Fibroblast of mammary gland (primary cell): ENCODE measurements at regions not wholly inside any gene's neighbourhood (a gene's known extent, or its start where the extent isn't known, plus 50 kb on each side); places are given as distances from the start of the nearest gene placed in this dataset.

Source experiments
- DNase-seq: peaks from one replicate; pipeline ENCODE4 v3.0.0-alpha.2; 2010; ENCODE audit warnings: low read depth
- H3K4me3 ChIP-seq: 2 replicates; pipeline ENCODE4 v1.5.1; 2011; ENCODE audit warnings: low read depth, mild to moderate bottlenecking, low read length, moderate library complexity; ENCODE audit not compliant: control insufficient read depth
- CTCF ChIP-seq: conservative IDR thresholded peaks from 2 replicates; pipeline ENCODE4 v1.5.1; 2011; ENCODE audit warnings: low read depth, low read length, inconsistent platforms; ENCODE audit not compliant: control insufficient read depth, insufficient read depth

DNA sequence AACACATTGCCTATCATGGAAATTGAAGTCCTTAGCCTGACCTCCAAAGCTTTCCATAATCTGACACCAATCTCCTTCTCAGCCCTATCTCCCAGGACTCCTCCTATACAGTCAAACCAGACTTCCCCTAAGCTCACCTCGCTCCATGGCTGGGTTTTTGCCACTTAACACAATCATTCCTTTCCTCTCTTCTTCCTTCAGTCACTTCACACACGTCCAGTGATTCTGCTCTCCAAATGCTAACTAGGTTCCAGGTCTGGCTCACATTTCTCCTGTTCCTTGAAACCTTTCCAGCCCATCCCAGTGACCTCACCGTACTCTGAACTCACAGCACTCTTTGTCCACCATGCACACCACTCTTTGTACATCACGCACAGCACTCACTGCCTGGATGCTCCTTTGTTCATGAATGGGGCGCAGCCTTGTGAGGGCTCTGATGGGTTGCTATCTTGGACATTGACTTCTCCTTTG lies 98.4 kb downstream of the GLUL start:
- TF ChIP-seq CTCF, result no peak
- peak; percentile 47 for DNase-seq
- no peak overlapping the region for H3K4me3 ChIP-seq

DNA sequence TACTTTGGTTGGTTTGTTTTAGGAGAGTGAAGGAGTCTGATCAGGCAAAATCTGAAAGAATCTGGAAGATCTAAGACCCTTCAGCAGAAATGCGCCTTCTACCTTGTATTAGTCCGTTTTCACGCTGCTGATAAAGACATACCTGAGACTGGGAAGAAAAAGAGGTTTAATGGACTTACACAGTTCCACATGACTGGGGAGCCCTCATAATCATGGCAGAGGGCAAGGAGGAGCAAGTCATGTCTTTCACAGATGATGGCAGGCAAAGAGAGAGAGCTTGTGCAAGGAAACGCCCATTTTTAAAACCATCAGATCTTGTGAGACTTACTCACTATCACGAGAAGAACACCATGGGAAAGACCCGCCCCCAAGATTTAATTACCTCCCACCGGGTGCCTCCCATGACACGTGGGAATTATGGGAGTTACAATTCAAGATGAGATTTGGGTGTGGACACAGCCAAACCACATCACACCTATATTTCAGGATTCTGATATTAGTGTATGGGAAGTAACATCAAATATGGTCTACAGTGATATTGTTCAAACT lies 99.3 kb downstream of the GLUL start:
- DNase-seq, result no peak
- no peak for TF ChIP-seq CTCF
- H3K4me3 ChIP-seq, result no peak overlapping the region

GRCh38 chr1:182291584-182292192 lies 99.9 kb downstream of the GLUL start:
- no peak overlapping the region for H3K4me3 ChIP-seq
- no peak for DNase-seq
- no peak for TF ChIP-seq CTCF

- H3K4me3 ChIP-seq, result no peak overlapping the region
- no peak for DNase-seq
- no peak for TF ChIP-seq CTCF
These were observed 102.6 kb downstream of the GLUL start for GRCh38 chr1:182288749-182289604.

DNA sequence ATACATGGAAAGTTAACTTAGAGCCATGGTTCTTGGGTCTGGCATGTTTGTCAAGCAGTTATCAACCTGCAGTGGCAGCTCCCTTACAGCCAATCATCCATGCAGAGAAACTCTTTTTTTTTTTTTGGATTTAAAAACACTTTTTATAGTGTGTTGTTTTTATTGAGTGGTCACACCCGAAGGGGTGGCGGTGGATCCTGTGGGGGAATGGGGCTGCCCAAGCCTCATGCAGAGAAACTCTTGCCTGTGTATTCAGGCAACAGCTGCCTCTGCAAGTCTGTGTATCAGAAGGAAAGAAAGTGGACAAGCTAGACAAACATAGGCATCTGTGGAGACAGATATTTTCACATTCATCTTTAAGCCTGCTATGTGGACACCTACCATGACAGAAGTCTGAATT lies 104.8 kb downstream of the GLUL start:
- no peak for TF ChIP-seq CTCF
- no peak for DNase-seq
- no peak overlapping the region for H3K4me3 ChIP-seq

- DNase-seq, result no peak
These were observed 107.6 kb downstream of the GLUL start for GRCh38 chr1:182283746-182284544.

More at GRCh38 chr1:182283746-182284544, 107.6 kb downstream of the GLUL start:
- no peak for TF ChIP-seq CTCF
- no peak overlapping the region for H3K4me3 ChIP-seq
